Progenitor cell of endocrine pancreas (in vitro differentiated cells): ENCODE measurements at regions not wholly inside any gene's neighbourhood (a gene's known extent, or its start where the extent isn't known, plus 50 kb on each side); places are given as distances from the start of the nearest gene placed in this dataset.

Source experiments
- DNase-seq: peaks from one replicate; pipeline ENCODE4 v3.0.0; 2021; ENCODE audit warnings: low spot score; ENCODE audit not compliant: unreplicated experiment
- H3K27ac Mint-ChIP-seq: 2 replicates; pipeline ENCODE4 v1.8.0; 2021; ENCODE audit warnings: mild to moderate bottlenecking, moderate library complexity, mixed read lengths
- H3K27me3 Mint-ChIP-seq: 2 replicates; pipeline ENCODE4 v1.8.0; 2021; ENCODE audit warnings: mixed read lengths
- H3K36me3 Mint-ChIP-seq: 2 replicates; pipeline ENCODE4 v1.8.0; 2022; ENCODE audit warnings: mixed read lengths; ENCODE audit not compliant: insufficient read depth
- H3K4me1 Mint-ChIP-seq: 2 replicates; pipeline ENCODE4 v1.8.0; 2021; ENCODE audit warnings: low read depth, mixed read lengths
- H3K4me3 Mint-ChIP-seq: 2 replicates; pipeline ENCODE4 v1.8.0; 2021; ENCODE audit warnings: low read depth, mild to moderate bottlenecking, moderate library complexity, mixed read lengths
- H3K9me3 Mint-ChIP-seq: 2 replicates; pipeline ENCODE4 v1.8.0; 2021; ENCODE audit warnings: low read depth, mixed read lengths
- CTCF ChIP-seq: fragments of 200-600 bp; sonication (generic); IDR thresholded peaks from one replicate; pipeline ENCODE4 v1.5.0; 2021; ENCODE audit warnings: antibody characterized with exemption, mild to moderate bottlenecking; ENCODE audit not compliant: unreplicated experiment

- no peaks in the 10 kb centered on the region for H3K4me1 Mint-ChIP-seq
- peaks cover 3% of the 10 kb centered on the region for H3K9me3 Mint-ChIP-seq
- no peak for DNase-seq
- no peak overlapping the region for H3K4me3 Mint-ChIP-seq
- H3K27me3 Mint-ChIP-seq = peaks cover 24% of the 10 kb centered on the region
- no peak for TF ChIP-seq CTCF
- no peaks in the 10 kb centered on the region for H3K36me3 Mint-ChIP-seq
- no peak overlapping the region for H3K27ac Mint-ChIP-seq
Observed at GRCh38 chr2:19841918-19842693, 59.7 kb downstream of the TTC32 start.

GRCh38 chr2:19839438-19839837, 62.3 kb downstream of the TTC32 start:
- no peak overlapping the region for H3K4me3 Mint-ChIP-seq
- no peaks in the 10 kb centered on the region for H3K4me1 Mint-ChIP-seq
- H3K27me3 Mint-ChIP-seq = peaks cover 30% of the 10 kb centered on the region
- no peaks in the 10 kb centered on the region for H3K36me3 Mint-ChIP-seq
- DNase-seq = no peak
- H3K9me3 Mint-ChIP-seq = peaks cover 3% of the 10 kb centered on the region
- no peak for TF ChIP-seq CTCF
- H3K27ac Mint-ChIP-seq = no peak overlapping the region

- no peak for DNase-seq
- H3K27ac Mint-ChIP-seq = no peak overlapping the region
- H3K4me1 Mint-ChIP-seq = no peaks in the 10 kb centered on the region
- TF ChIP-seq CTCF = no peak
- no peaks in the 10 kb centered on the region for H3K36me3 Mint-ChIP-seq
- peaks cover 26% of the 10 kb centered on the region for H3K27me3 Mint-ChIP-seq
- H3K9me3 Mint-ChIP-seq = peaks cover 3% of the 10 kb centered on the region
- H3K4me3 Mint-ChIP-seq = no peak overlapping the region
Observed at GRCh38 chr2:19838616-19839015, 63.2 kb downstream of the TTC32 start.

- H3K36me3 Mint-ChIP-seq = no peaks in the 10 kb centered on the region
- no peak for DNase-seq
- TF ChIP-seq CTCF = no peak
- no peak overlapping the region for H3K27ac Mint-ChIP-seq
- no peaks in the 10 kb centered on the region for H3K4me1 Mint-ChIP-seq
- peaks cover 26% of the 10 kb centered on the region for H3K27me3 Mint-ChIP-seq
- peaks cover 3% of the 10 kb centered on the region for H3K9me3 Mint-ChIP-seq
- no peak overlapping the region for H3K4me3 Mint-ChIP-seq
Observed at GRCh38 chr2:19837235-19837766, 64.5 kb downstream of the TTC32 start.

GRCh38 chr2:19835781-19836281, 66.0 kb downstream of the TTC32 start:
- TF ChIP-seq CTCF = no peak
- DNase-seq = no peak
- Mint-ChIP-seq H3K4me3 (no peak overlapping the region), H3K27ac (no peak overlapping the region), H3K4me1 (no peaks in the 10 kb centered on the region), H3K36me3 (no peaks in the 10 kb centered on the region), H3K27me3 (peaks cover 24% of the 10 kb centered on the region), H3K9me3 (peaks cover 3% of the 10 kb centered on the region)
